GM04504 (cell line): ENCODE measurements at regions not wholly inside any gene's neighbourhood (a gene's known extent, or its start where the extent isn't known, plus 50 kb on each side); places are given as distances from the start of the nearest gene placed in this dataset.
"Not testable (repeated sequence)": the region's sequence is repeated elsewhere in the genome, so short reads cannot be mapped to it uniquely, and the experiment has no call there.

Experiments
- DNase-seq: peaks from one replicate; pipeline ENCODE4 v3.0.0-alpha.2; 2012; ENCODE audit warnings: low read depth

DNA sequence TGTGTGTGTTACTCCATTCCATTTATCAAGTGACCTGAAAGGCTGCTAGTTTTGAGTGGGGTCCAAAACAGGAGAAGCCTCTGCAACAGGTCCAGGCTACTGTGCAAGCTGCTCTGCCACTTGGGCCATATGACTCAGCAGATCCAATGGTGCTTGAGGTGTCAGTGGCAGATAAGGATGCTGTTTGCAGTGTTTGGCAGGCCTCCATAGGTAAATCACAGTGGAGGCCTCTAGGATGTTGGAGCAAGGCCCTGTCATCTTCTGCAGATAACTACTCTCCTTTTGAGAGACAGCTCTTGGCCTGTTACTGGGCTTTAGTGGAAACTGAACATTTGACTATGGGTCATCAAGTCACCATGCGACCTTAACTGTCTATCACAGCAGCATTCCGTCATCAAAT, 52.3 kb upstream of the SMARCAD1 start:
- DNase-seq, result not testable (repeated sequence)

DNA sequence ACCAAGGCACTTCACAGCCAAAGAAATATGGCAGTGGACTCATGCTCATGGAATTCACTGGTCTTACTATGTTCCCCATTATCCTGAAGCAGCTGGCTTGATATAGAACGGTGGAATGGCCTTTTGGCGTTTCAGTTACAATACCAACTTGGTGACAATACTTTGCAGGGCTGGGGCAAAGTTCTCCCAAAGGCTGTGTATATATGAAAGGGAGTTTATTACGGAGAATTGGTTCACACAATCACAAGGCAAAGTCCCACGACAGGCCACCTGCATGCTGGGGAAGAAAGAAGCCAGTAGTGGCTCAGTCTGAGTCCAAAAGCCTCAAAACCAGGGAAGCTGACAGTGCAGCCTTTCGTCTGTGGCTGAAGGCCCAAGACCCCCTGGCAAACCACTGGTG, 50.8 kb upstream of the SMARCAD1 start:
- no peak for DNase-seq
